ENCODE measurements at regions not wholly inside any gene's neighbourhood (a gene's known extent, or its start where the extent isn't known, plus 50 kb on each side); places are given as distances from the start of the nearest gene placed in this dataset.

- DNase-seq (ENCODE audit: low spot score) = peak; percentile 38
Measured at GRCh38 chr5:74378464-74378863, 262.1 kb downstream of the ENC1 start.

DNA sequence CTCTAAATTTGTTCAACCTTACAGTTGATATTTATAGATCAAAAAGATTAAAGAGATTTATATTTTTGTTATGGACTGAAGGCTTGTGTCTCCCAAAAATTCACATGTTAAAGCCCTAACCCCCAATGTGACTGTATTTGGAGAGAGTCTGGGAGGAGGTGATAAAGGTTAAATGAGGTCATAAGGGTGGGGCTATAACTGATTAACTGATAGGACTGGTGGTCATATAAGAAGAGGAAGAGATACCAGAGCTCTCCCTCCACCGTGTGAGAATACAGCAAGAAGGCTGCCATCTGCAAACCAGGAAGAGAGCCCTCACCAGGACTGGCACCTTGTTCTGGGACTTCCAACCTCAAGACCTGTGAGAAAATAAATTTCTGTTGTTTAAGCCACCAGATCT is 264.3 kb downstream of the ENC1 start:
- DNase-seq (ENCODE audit: low spot score) = no peak

DNA sequence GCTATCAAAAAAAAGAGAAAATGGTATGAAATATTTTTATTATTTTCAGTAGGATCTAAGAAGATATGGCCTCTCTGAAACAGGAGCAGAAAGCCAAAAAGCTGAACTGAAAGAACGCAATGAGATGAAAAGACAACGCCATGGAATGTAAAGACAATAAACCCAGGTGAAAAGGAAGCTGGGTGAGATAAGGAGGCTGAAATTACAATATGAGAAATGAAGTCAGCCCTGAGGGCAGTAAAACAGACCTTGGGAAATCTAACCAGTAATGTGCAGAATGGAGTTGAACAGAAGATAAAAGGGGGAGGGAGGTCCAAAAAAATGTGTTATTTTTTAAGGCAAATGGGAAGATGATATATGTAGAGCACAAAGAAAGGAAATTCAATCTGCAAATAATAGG is 265.3 kb downstream of the ENC1 start:
- DNase-seq (ENCODE audit: low spot score) = no peak

DNA sequence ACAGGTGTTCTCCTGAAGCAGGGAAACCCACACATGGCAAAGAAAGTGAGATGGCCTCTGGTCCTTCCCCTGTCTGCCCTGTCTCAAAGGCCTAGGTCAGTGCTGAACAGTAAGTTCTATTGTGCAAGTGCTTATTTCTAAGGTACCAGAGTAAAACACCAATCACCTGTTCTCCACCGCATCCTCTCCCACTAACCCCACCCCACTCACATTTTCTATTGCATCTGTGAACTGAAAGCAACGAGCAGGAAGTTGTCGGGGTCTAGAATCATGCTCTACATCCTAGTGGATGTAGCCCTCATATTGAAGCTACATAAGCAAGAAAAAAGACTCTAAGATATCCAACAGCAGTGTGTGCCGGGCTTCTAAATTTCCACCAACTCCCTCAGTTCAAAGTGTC is 265.9 kb downstream of the ENC1 start:
- no peak for DNase-seq (ENCODE audit: low spot score)

- no peak for DNase-seq (ENCODE audit: low spot score)
Measured at GRCh38 chr5:74373076-74373475, 267.5 kb downstream of the ENC1 start.

- no peak for DNase-seq (ENCODE audit: low spot score)
Measured at GRCh38 chr5:74372502-74373064, 267.9 kb downstream of the ENC1 start.

DNA sequence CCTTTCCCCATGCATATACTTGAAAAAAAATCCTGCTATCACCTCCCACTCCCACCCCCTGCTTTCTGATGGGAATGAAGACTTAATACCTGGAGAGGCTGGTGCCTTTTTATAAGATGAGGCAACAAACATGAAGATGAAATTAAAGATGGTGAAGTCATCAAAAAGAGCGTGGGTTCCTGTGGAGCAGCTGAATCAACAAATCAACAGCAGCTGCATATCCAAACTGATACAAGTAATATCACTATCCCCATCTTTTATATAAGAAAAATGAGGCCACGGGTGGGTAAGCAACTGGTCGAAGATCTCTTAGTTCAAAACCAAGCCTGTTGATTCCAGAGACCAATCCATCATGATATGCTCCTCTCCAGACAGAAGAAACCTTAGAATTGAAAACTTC is 268.5 kb downstream of the ENC1 start:
- DNase-seq (ENCODE audit: low spot score) = no peak

GRCh38 chr5:74371621-74372020 is 268.9 kb downstream of the ENC1 start:
- DNase-seq (ENCODE audit: low spot score) = no peak

DNA sequence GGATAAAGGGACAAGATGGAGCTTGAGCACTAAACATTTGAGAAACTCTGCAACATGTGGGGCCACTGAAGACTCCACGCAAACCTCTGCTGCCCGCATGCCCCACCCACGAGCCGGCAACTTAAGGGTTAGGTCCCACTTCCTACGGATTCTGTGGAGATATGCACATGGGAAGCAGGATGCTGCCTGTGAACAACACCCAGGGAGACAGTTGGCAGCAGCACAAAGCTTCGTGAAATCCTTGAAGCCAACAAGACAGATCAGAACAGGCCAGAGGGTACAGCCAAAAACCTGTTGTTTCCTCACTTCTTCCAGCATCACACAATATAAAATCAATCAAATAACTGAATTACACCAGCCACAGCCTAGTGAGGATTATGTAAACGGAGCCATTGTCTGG is 270.4 kb downstream of the ENC1 start:
- DNase-seq (ENCODE audit: low spot score) = no peak

- DNase-seq (ENCODE audit: low spot score) = no peak
Measured at GRCh38 chr5:74369173-74369572, 271.4 kb downstream of the ENC1 start.

- no peak for DNase-seq (ENCODE audit: low spot score)
Measured at GRCh38 chr5:74367934-74368333, 272.6 kb downstream of the ENC1 start.

DNA sequence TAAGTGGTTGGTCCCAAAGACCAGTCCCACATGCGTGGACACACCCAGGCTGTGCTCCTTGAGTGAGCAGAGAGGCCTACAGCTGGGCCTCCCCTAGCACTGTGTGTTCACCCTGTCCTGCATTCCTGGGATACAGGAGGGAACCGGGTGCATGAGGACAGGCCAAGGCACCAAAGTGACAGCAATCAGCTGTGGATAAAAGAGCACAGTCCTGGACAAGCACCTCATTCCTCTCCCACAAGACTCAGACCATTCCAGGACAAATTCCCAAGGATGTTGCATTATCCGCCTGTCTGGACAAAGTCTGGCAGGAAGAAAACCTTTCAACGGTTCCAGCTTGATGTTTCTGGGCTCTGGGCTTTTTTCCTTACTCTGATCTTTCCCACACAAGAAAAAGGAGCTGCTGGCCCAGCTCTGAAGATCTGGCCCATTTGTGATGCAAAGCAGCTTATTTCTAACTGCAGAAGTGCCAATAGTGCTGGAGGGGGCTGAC is 273.2 kb downstream of the ENC1 start:
- no peak for DNase-seq (ENCODE audit: low spot score)

GRCh38 chr5:74365723-74366122 is 274.8 kb downstream of the ENC1 start:
- no peak for DNase-seq (ENCODE audit: low spot score)

DNA sequence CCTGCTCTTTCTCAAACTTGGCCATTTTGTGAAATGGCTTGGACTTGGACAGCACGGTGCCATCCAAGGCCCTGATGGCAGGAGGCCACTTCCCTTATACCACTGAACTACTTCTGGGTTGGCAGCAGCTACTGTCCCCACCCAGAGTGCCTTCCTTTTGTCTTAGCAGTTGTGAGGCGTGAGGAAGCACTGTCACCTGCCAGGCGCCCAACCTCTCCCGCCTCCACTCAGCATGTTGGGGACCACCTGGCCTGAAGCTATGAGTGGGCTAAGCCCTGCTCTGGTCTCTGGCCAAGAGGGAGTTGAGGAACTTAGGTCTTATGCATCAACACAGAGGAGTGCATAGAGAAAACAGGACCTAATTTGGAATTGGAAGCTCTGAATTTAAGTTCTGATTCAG is 276.0 kb downstream of the ENC1 start:
- no peak for DNase-seq (ENCODE audit: low spot score)

- no peak for DNase-seq (ENCODE audit: low spot score)
Measured at GRCh38 chr5:74363603-74364205, 276.8 kb downstream of the ENC1 start.

DNA sequence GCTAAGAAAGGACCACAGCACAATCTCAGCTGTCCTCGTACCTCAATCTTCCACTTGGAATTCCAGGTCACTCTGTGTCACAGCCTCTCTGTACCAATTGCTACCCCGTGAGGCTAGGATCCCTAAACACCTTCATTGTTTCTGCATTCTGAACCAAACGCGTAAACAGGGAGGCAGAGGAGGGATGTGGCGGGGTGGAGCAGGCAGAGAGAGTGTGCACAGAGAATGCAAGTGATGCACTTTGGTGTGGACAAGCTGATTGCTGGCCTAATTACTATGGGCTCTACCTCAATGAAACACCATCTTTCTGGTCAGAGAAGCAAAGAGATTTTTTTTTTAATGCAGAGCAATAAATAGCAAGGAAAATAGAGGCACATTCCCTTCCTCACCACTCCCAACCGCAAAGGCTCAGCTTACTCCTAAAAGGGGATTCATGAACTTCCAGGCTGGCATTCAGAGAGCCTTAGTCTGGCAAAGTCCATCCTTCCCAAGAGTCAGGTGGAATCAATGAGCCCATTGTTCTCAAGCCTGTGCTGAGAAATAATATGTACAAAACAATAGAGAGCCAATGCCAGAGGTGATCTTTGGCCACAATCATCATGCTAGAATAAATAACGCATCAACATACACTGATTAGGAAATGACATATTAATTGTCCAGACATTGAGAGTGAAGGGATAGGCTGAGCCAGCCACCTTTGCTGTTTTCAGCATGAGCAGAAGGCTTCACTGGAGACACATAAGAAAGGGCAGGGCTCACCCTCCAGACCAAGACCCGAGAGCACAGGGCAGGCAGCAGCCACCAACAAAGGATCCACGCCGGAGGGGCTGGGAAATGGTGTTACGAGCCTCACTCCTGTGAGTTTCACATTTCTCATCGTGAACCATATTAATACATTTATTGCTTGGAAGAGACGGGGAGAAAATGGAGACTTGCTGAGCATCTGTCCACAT is 278.8 kb downstream of the ENC1 start:
- DNase-seq (ENCODE audit: low spot score) = no peak

DNA sequence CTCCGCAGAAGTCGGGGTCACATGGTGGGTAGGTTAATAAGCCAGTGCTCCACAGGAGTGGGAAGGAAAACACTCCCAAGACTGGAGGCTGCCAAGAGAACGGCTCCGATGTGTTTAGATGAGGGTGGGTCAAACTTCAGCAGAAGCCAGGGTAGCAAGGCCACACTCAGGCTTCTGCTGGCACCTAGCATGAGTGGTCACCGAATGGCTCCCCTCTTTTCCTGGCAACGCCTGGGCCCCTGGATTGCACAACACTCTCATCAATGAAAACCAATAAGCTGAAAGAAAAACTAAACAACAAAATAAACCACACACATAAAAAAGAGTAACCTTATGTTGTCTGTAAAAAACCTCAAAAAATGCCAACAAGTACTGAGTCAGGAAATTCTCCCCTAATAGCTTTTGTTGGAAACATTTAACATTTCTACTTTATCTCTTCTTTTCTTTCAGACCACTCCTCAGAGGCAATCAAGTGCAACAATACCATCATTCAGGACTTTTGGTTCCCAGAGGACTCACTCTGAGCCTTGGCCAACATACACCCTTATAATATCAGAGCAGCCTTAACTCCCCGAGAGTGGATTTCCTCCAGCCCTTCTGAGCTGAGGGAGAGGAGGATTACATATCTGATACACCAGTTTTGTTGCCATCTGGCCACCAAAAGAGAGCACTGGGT is 279.9 kb downstream of the ENC1 start:
- no peak for DNase-seq (ENCODE audit: low spot score)

DNA sequence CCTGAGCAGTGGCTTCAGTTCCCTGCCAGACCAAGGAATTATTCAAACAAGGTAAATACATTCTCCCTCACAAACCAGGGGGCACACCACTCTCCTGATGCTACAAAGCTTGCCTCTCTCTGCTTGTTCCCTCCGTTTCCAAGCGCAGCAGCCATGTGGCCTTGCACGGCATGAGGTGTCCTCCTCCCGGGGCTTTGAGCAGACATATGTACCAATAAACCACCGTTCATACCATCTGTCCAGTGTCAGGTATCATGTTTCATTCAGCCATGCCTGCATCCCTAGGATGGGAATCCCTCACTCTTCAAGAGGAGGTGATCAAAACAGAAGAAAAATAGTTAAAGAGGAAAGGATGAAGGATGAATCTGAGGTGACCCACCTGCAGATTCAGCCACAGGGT is 282.7 kb downstream of the ENC1 start:
- no peak for DNase-seq (ENCODE audit: low spot score)

GRCh38 chr5:74356009-74356695 is 284.4 kb downstream of the ENC1 start:
- no peak for DNase-seq (ENCODE audit: low spot score)

GRCh38 chr5:74355041-74355824 is 285.3 kb downstream of the ENC1 start:
- DNase-seq (ENCODE audit: low spot score) = no peak

- DNase-seq (ENCODE audit: low spot score) = peak; percentile 28
Measured at GRCh38 chr5:74352256-74352655, 288.3 kb downstream of the ENC1 start.
